ENCODE measurements at regions not wholly inside any gene's neighbourhood (a gene's known extent, or its start where the extent isn't known, plus 50 kb on each side); places are given as distances from the start of the nearest gene placed in this dataset.

DNA sequence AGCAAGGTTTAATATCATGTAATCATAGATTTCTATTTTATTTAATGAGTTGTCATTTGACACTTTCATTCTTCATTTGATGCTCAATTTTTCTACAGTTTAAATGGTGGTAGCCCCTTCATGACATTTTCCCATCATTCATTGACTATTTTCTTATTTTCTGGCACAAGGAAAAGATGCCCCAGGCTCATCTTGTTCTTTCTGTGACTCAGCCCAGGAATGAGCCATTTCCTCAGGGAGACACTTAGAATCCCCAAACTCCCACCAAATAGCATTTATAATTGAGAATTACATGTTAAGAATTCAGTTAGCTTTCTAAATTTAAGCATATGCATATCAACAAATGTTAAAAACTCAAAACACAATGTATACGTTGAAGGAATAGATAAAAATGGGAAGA, 222.3 kb downstream of the KIF20B start:
- H3K27me3 ChIP-seq (ENCODE audit: control insufficient read depth, insufficient read depth, low read length) = no peaks in the 10 kb centered on the region
- ChIA-PET CTCF (no interaction called here), POLR2A (no interaction called here)
- DNase-seq (ENCODE audit: low read depth) = no peak
- no peaks in the 10 kb centered on the region for H3K36me3 ChIP-seq (ENCODE audit: control insufficient read depth, insufficient read depth, low read length)
- H3K4me3 ChIP-seq (ENCODE audit: low read depth, low read length) = no peak overlapping the region
- TF ChIP-seq, protein P1, sequence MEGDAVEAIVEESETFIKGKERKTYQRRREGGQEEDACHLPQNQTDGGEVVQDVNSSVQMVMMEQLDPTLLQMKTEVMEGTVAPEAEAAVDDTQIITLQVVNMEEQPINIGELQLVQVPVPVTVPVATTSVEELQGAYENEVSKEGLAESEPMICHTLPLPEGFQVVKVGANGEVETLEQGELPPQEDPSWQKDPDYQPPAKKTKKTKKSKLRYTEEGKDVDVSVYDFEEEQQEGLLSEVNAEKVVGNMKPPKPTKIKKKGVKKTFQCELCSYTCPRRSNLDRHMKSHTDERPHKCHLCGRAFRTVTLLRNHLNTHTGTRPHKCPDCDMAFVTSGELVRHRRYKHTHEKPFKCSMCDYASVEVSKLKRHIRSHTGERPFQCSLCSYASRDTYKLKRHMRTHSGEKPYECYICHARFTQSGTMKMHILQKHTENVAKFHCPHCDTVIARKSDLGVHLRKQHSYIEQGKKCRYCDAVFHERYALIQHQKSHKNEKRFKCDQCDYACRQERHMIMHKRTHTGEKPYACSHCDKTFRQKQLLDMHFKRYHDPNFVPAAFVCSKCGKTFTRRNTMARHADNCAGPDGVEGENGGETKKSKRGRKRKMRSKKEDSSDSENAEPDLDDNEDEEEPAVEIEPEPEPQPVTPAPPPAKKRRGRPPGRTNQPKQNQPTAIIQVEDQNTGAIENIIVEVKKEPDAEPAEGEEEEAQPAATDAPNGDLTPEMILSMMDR (IDR thresholded peaks at IDR 0.05; ENCODE audit: insufficient read depth, low read depth, low read length) = no peak

DNA sequence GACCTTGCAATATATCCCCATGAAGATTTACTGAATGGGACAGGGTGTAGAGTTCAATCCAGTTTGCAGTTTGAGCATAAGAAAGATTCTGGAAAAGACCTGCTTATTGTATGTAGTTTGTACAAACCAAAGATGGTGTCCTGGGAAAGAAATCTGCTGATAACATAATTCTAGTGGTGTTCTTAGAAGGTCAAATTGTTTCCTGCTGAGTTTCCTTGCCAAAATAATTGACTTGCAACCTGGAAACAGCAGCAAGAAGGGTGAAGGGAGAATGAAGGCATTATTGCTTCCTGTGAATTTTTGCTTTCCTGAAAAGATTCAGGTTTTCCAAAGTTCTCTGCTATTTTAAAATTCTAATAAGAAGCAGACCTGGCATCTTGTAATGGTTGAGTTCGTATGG, 222.9 kb downstream of the KIF20B start:
- Histone ChIP-seq H3K36me3 (ENCODE audit: control insufficient read depth, insufficient read depth, low read length) (no peaks in the 10 kb centered on the region), H3K4me3 (ENCODE audit: low read depth, low read length) (no peak overlapping the region), H3K27me3 (ENCODE audit: control insufficient read depth, insufficient read depth, low read length) (no peaks in the 10 kb centered on the region)
- CTCF ChIA-PET = no interaction called here
- POLR2A ChIA-PET = no interaction called here
- no peak for DNase-seq (ENCODE audit: low read depth)
- TF ChIP-seq, protein P1 (IDR thresholded peaks at IDR 0.05; ENCODE audit: insufficient read depth, low read depth, low read length) = no peak

DNA sequence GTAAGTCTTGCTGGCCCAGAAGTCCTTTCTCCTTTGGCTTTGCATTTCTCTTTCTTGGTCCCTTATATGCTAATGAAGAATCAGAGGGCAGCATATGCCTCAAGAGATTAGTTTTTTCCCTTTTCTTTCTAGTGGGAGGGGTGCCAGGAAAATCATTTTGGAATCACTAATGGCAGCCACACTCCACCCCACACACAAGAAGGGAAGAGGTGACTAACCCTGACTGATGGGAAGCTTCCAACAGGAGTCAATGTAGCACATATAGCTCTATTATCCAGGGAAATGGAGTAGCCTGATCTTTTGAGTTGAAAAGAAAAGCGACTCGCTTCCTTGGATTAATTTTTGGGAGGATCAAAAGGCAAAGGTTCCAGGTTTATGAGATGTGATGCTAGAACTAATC, 225.3 kb downstream of the KIF20B start:
- POLR2A ChIA-PET = no interaction called here

GRCh38 chr10:89929282-89930026, 228.1 kb downstream of the KIF20B start:
- Histone ChIP-seq H3K27me3 (ENCODE audit: control insufficient read depth, insufficient read depth, low read length) (no peaks in the 10 kb centered on the region), H3K36me3 (ENCODE audit: control insufficient read depth, insufficient read depth, low read length) (no peaks in the 10 kb centered on the region), H3K4me3 (ENCODE audit: low read depth, low read length) (no peak overlapping the region)
- no peak for DNase-seq (ENCODE audit: low read depth)
- TF ChIP-seq, protein P1 (IDR thresholded peaks at IDR 0.05; ENCODE audit: insufficient read depth, low read depth, low read length) = no peak
- ChIA-PET CTCF (no interaction called here), POLR2A (no interaction called here)

More for the DNA sequence above, 225.3 kb downstream of the KIF20B start:
- CTCF ChIA-PET = no interaction called here
- TF ChIP-seq, protein P1 (IDR thresholded peaks at IDR 0.05; ENCODE audit: insufficient read depth, low read depth, low read length) = no peak
- DNase-seq (ENCODE audit: low read depth) = no peak
- Histone ChIP-seq H3K4me3 (ENCODE audit: low read depth, low read length) (no peak overlapping the region), H3K27me3 (ENCODE audit: control insufficient read depth, insufficient read depth, low read length) (no peaks in the 10 kb centered on the region), H3K36me3 (ENCODE audit: control insufficient read depth, insufficient read depth, low read length) (no peaks in the 10 kb centered on the region)

DNA sequence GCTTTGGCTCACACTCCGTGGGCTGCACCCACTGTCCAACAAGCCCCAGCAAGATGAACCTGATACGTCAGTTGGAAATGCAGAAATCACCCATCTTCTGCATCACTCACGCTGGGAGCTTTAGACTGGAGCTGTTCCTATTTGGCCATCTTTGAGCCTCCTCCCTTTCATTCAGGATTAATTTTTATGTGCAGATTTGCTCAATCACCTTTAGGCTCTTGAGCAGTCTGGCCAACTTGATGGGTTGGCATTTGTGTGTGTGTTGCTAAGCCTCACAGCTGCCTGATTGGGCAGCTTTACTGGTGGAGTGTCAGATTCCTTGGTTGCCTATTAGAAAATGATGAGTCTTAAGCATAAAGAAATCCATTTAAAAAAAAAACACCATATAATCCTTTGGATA, 236.1 kb downstream of the KIF20B start:
- Histone ChIP-seq H3K36me3 (ENCODE audit: control insufficient read depth, insufficient read depth, low read length) (no peaks in the 10 kb centered on the region), H3K4me3 (ENCODE audit: low read depth, low read length) (no peak overlapping the region), H3K27me3 (ENCODE audit: control insufficient read depth, insufficient read depth, low read length) (no peaks in the 10 kb centered on the region)
- ChIA-PET CTCF (no interaction called here), POLR2A (no interaction called here)
- no peak for DNase-seq (ENCODE audit: low read depth)
- TF ChIP-seq, protein P1 (IDR thresholded peaks at IDR 0.05; ENCODE audit: insufficient read depth, low read depth, low read length) = no peak

Measured in BJ (cell line).